K562 (cell line): ENCODE measurements at regions not wholly inside any gene's neighbourhood (a gene's known extent, or its start where the extent isn't known, plus 50 kb on each side); places are given as distances from the start of the nearest gene placed in this dataset.

Source experiments
- BCOR ChIP-seq: fragments of 450-650 bp; IDR thresholded peaks from 2 replicates; pipeline ENCODE4 v1.6.1; 2016
- CBFB ChIP-seq: sonication (generic); formaldehyde crosslinking; IDR thresholded peaks from 2 replicates; pipeline ENCODE4 v1.4.0; 2020; ENCODE audit warnings: mild to moderate bottlenecking, missing genetic modification reagents
- E2F4 ChIP-seq: sonication (generic); formaldehyde crosslinking; IDR thresholded peaks from 2 replicates; pipeline ENCODE4 v1.8.0; 2022; ENCODE audit warnings: mild to moderate bottlenecking, low read depth, missing genetic modification reagents
- ELF1 ChIP-seq: fragments of 200-800 bp; sonication (Bioruptor generic); IDR thresholded peaks from 2 replicates; pipeline ENCODE4 v1.6.1; 2016; ENCODE audit warnings: missing genetic modification characterization, missing compliant biosample characterization
- FOXA3 ChIP-seq, 2 experiments: fragments of 450-650 bp in 1 of 2; sonication (generic) in 1 of 2; formaldehyde crosslinking; IDR thresholded peaks in 1 of 2; conservative IDR thresholded peaks in 1 of 2; 2 replicates each; pipeline versions ENCODE4 v1.4.0 to v1.8.0; 2020 to 2022; ENCODE audit warnings: mild to moderate bottlenecking in 2 of 2, missing genetic modification reagents in 1 of 2
- KAT7 ChIP-seq: sonication (generic); formaldehyde crosslinking; IDR thresholded peaks from 2 replicates; pipeline ENCODE4 v1.8.0; 2022; ENCODE audit warnings: missing genetic modification reagents, mild to moderate bottlenecking, borderline replicate concordance
- MNT ChIP-seq, 2 experiments: fragments of 450-650 bp; conservative IDR thresholded peaks; 2 replicates each; pipeline ENCODE4 v1.6.1; 2017; ENCODE audit warnings: mild to moderate bottlenecking in 2 of 2, moderate library complexity in 2 of 2
- PCBP2 ChIP-seq: fragments of 200-400 bp; formaldehyde crosslinking; IDR thresholded peaks from 2 replicates; pipeline ENCODE4 v1.6.1; 2018; ENCODE audit warnings: low read length, low read depth, mild to moderate bottlenecking, moderate library complexity; ENCODE audit not compliant: poor library complexity, severe bottlenecking
- PHF20 ChIP-seq: fragments of 450-650 bp; IDR thresholded peaks from 2 replicates; pipeline ENCODE4 v1.6.1; 2018; ENCODE audit not compliant: partially characterized antibody
- RBM25 ChIP-seq: fragments of 200-400 bp; formaldehyde crosslinking; IDR thresholded peaks from 2 replicates; pipeline ENCODE4 v1.6.1; 2018; ENCODE audit warnings: low read length, low read depth, moderate library complexity; ENCODE audit not compliant: severe bottlenecking
- RREB1 ChIP-seq: fragments of 250-450 bp; sonication (Bioruptor Pico); IDR thresholded peaks from 2 replicates; pipeline ENCODE4 v1.4.0; 2020
- SFPQ ChIP-seq: fragments of 200-400 bp; formaldehyde crosslinking; IDR thresholded peaks from 2 replicates; pipeline ENCODE4 v1.6.1; 2017; ENCODE audit warnings: mild to moderate bottlenecking, low read depth, low read length, moderate library complexity
- SMARCE1 ChIP-seq: fragments of 450-650 bp; IDR thresholded peaks from 2 replicates; pipeline ENCODE4 v1.7.1; 2016; ENCODE audit warnings: mild to moderate bottlenecking
- TCF7L2 ChIP-seq: fragments of 150-350 bp; IDR thresholded peaks from 2 replicates; pipeline ENCODE4 v1.6.1; 2016; ENCODE audit warnings: low read depth, mild to moderate bottlenecking, low read length, moderate library complexity
- TRIM24 ChIP-seq, 2 experiments: fragments of 450-650 bp; IDR thresholded peaks; 2 replicates each; pipeline ENCODE4 v1.6.1; 2016
- ZNF212 ChIP-seq: fragments of 450-650 bp; formaldehyde crosslinking; IDR thresholded peaks from 2 replicates; pipeline ENCODE4 v1.4.0; 2020; ENCODE audit warnings: mild to moderate bottlenecking
- ZNF696 ChIP-seq: fragments of 250-450 bp; sonication (Bioruptor Pico); conservative IDR thresholded peaks from 2 replicates; pipeline ENCODE4 v1.4.0; 2020; ENCODE audit warnings: mild to moderate bottlenecking, moderate library complexity
- ZNF77 ChIP-seq: fragments of 250-450 bp; sonication (Bioruptor Pico); IDR thresholded peaks from 2 replicates; pipeline ENCODE4 v1.5.0; 2020

- TF ChIP-seq TRIM24 (IDR thresholded peaks at IDR 0.05): no peak
- TF ChIP-seq PCBP2: no peak
- no peak for TF ChIP-seq ELF1
- no peak for TF ChIP-seq MNT (conservative IDR thresholded peaks at IDR 0.05)
- TF ChIP-seq CBFB (CRISPR knock-in tag): no peak
- TF ChIP-seq FOXA3 (CRISPR knock-in tag; conservative IDR thresholded peaks at IDR 0.05 in 1 of 2, IDR thresholded peaks at IDR 0.05 in 1 of 2): no peak
- TF ChIP-seq RREB1 (CRISPR knock-in tag): no peak
- TF ChIP-seq KAT7 (CRISPR knock-in tag): no peak
- peak; percentile 95 for TF ChIP-seq RBM25
- TF ChIP-seq ZNF212 (CRISPR knock-in tag): no peak
- TF ChIP-seq E2F4 (CRISPR knock-in tag): no peak
- peak; percentile 96 for TF ChIP-seq BCOR
- no peak for TF ChIP-seq ZNF696 (CRISPR knock-in tag)
- TF ChIP-seq SMARCE1: no peak
- no peak for TF ChIP-seq TCF7L2
- no peak for TF ChIP-seq ZNF77
- peak; percentile 40 for TF ChIP-seq PHF20
- TF ChIP-seq SFPQ: no peak
Measured at GRCh38 chr1:226800763-226801380, 61.8 kb upstream of the ITPKB start (continued).
